ENCODE measurements at regions not wholly inside any gene's neighbourhood (a gene's known extent, or its start where the extent isn't known, plus 50 kb on each side); places are given as distances from the start of the nearest gene placed in this dataset.
"Not testable (repeated sequence)": the region's sequence is repeated elsewhere in the genome, so short reads cannot be mapped to it uniquely, and the experiment has no call there.

- TF ChIP-seq CTCF, POLR2A (IDR thresholded peaks at IDR 0.05): not testable (repeated sequence)
Measured at GRCh38 chr2:200126285-200126670, 170.9 kb downstream of the MAIP1 start.
